Neural cell (in vitro differentiated cells): ENCODE measurements at regions not wholly inside any gene's neighbourhood (a gene's known extent, or its start where the extent isn't known, plus 50 kb on each side); places are given as distances from the start of the nearest gene placed in this dataset.

Experiments used
- H2AFZ ChIP-seq: fragments of 200-600, 300-800 bp; sonication (generic), shearing (Covaris generic); 2 replicates; pipeline ENCODE4 v1.6.0; 2014; ENCODE audit warnings: low read depth, mild to moderate bottlenecking, antibody characterized with exemption, low read length, moderate library complexity
- H3F3A ChIP-seq: fragments of 200-600 bp; shearing (Covaris generic); 2 replicates; pipeline ENCODE4 v1.6.1; 2016; ENCODE audit warnings: mild to moderate bottlenecking, moderate library complexity, mixed read lengths, antibody characterized with exemption, low read length; ENCODE audit not compliant: insufficient read depth, poor library complexity, severe bottlenecking
- H3K27ac ChIP-seq: fragments of 200-600, 300-800 bp; sonication (generic), shearing (Covaris generic); 2 replicates; pipeline ENCODE4 v1.5.1; 2014; ENCODE audit warnings: mild to moderate bottlenecking, low read length, moderate library complexity
- H3K27me3 ChIP-seq: fragments of 300-800, 200-600 bp; sonication (generic), shearing (Covaris generic); 2 replicates; pipeline ENCODE4 v1.6.0; 2014; ENCODE audit warnings: mild to moderate bottlenecking, low read depth, low read length, moderate library complexity; ENCODE audit not compliant: insufficient read depth
- H3K36me3 ChIP-seq: fragments of 300-800, 200-600 bp; sonication (generic), shearing (Covaris generic); 2 replicates; pipeline ENCODE4 v1.5.1; 2014; ENCODE audit warnings: mild to moderate bottlenecking, antibody characterized with exemption, low read length, moderate library complexity; ENCODE audit not compliant: insufficient read depth
- H3K4me2 ChIP-seq: fragments of 300-800, 200-600 bp; sonication (generic), shearing (Covaris generic); 2 replicates; pipeline ENCODE4 v1.6.0; 2014; ENCODE audit warnings: mild to moderate bottlenecking, low read length
- H3K4me3 ChIP-seq: fragments of 300-800, 200-600 bp; sonication (generic), shearing (Covaris generic); 2 replicates; pipeline ENCODE4 v1.5.1; 2014; ENCODE audit warnings: mild to moderate bottlenecking, low read length, moderate library complexity
- H3K79me2 ChIP-seq: fragments of 200-600 bp; shearing (Covaris generic); replicated peaks from 2 replicates; pipeline ENCODE4 v1.6.0; 2014; ENCODE audit warnings: mild to moderate bottlenecking, low read length, moderate library complexity; ENCODE audit not compliant: insufficient read depth
- H3K9ac ChIP-seq: fragments of 300-800, 200-600 bp; sonication (generic), shearing (Covaris generic); 2 replicates; pipeline ENCODE4 v1.6.1; 2016; ENCODE audit warnings: mild to moderate bottlenecking, low read length, mixed read lengths
- H3K9me2 ChIP-seq: fragments of 200-600 bp; shearing (Covaris generic); 2 replicates; pipeline ENCODE4 v1.6.1; 2016; ENCODE audit warnings: mild to moderate bottlenecking, low read length, mixed read lengths; ENCODE audit not compliant: insufficient read depth
- H3K9me3 ChIP-seq: fragments of 200-600, 300-800 bp; sonication (generic), shearing (Covaris generic); 2 replicates; pipeline ENCODE4 v1.6.1; 2016; ENCODE audit warnings: mild to moderate bottlenecking, mixed run types, low read length, moderate library complexity, mixed read lengths
- H4K20me1 ChIP-seq: fragments of 200-600 bp; shearing (Covaris generic); 2 replicates; pipeline ENCODE4 v1.6.1; 2016; ENCODE audit warnings: mild to moderate bottlenecking, mixed run types; ENCODE audit not compliant: insufficient read depth
- EP300 ChIP-seq: fragments of 450-650 bp; conservative IDR thresholded peaks from 2 replicates; pipeline ENCODE4 v1.6.1; 2014; ENCODE audit warnings: antibody characterized with exemption, mild to moderate bottlenecking, moderate library complexity; ENCODE audit not compliant: poor library complexity, severe bottlenecking
- EZH2 ChIP-seq: fragments of 200-600, 300-800 bp; shearing (Covaris generic), sonication (generic); IDR thresholded peaks from 2 replicates; pipeline ENCODE4 v1.6.1; 2014; ENCODE audit warnings: antibody characterized with exemption, low read length, borderline replicate concordance, mild to moderate bottlenecking; ENCODE audit not compliant: insufficient read depth, poor library complexity, severe bottlenecking
- MXI1 ChIP-seq: fragments of 450-650 bp; conservative IDR thresholded peaks from 2 replicates; pipeline ENCODE4 v1.6.1; 2014; ENCODE audit warnings: antibody characterized with exemption, mild to moderate bottlenecking; ENCODE audit not compliant: poor library complexity, severe bottlenecking
- POLR2AphosphoS5 ChIP-seq: IDR thresholded peaks from 2 replicates; pipeline ENCODE4 v1.6.1; 2012
- RAD21 ChIP-seq: fragments of 450-650 bp; conservative IDR thresholded peaks from 2 replicates; pipeline ENCODE4 v1.6.1; 2014; ENCODE audit warnings: antibody characterized with exemption, mild to moderate bottlenecking, moderate library complexity
- SMC3 ChIP-seq: fragments of 450-650 bp; conservative IDR thresholded peaks from 2 replicates; pipeline ENCODE4 v1.6.1; 2014; ENCODE audit warnings: antibody characterized with exemption, mild to moderate bottlenecking, moderate library complexity; ENCODE audit not compliant: poor library complexity
- TAF1 ChIP-seq: IDR thresholded peaks from 2 replicates; pipeline ENCODE4 v1.6.1; 2012; ENCODE audit warnings: low read depth
- TF ChIP-seq, protein P1 (sequence below): IDR thresholded peaks from 2 replicates; pipeline ENCODE4 v1.6.1; 2012; ENCODE audit warnings: borderline replicate concordance

DNA sequence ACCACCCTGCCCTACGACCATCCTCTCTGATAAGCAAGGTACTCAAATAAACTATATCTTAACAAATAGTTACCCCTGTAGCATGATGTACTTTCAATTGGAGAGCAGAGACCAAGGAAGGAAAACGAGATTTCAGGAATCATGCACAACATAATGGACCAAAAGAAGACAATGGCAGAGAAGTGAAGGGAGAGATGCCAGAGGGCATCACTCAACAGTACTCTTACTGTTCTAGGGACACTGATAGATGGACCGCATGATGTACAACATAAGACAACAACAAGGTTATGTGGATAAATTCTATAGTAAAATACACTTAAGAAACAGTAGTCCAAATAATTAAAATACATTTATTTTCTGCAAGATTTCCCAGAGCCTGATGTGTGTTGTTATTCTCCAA is 77.5 kb upstream of the IFNG-AS1 start:
- H3K9me2 ChIP-seq: no peaks in the 10 kb centered on the region
- no peaks in the 10 kb centered on the region for H3K36me3 ChIP-seq
- no peak overlapping the region for H3K27ac ChIP-seq
- H3K79me2 ChIP-seq: no peaks in the 10 kb centered on the region
- no peak overlapping the region for H3K9ac ChIP-seq
- TF ChIP-seq RAD21 (no peak), POLR2AphosphoS5 (no peak), EP300 (no peak), EZH2 (no peak), MXI1 (no peak), TAF1 (no peak), SMC3 (no peak)
- TF ChIP-seq, protein P1, sequence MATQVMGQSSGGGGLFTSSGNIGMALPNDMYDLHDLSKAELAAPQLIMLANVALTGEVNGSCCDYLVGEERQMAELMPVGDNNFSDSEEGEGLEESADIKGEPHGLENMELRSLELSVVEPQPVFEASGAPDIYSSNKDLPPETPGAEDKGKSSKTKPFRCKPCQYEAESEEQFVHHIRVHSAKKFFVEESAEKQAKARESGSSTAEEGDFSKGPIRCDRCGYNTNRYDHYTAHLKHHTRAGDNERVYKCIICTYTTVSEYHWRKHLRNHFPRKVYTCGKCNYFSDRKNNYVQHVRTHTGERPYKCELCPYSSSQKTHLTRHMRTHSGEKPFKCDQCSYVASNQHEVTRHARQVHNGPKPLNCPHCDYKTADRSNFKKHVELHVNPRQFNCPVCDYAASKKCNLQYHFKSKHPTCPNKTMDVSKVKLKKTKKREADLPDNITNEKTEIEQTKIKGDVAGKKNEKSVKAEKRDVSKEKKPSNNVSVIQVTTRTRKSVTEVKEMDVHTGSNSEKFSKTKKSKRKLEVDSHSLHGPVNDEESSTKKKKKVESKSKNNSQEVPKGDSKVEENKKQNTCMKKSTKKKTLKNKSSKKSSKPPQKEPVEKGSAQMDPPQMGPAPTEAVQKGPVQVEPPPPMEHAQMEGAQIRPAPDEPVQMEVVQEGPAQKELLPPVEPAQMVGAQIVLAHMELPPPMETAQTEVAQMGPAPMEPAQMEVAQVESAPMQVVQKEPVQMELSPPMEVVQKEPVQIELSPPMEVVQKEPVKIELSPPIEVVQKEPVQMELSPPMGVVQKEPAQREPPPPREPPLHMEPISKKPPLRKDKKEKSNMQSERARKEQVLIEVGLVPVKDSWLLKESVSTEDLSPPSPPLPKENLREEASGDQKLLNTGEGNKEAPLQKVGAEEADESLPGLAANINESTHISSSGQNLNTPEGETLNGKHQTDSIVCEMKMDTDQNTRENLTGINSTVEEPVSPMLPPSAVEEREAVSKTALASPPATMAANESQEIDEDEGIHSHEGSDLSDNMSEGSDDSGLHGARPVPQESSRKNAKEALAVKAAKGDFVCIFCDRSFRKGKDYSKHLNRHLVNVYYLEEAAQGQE: no peak
- H3K4me2 ChIP-seq: no peak overlapping the region
- no peaks in the 10 kb centered on the region for H3F3A ChIP-seq
- no peaks in the 10 kb centered on the region for H3K27me3 ChIP-seq
- H4K20me1 ChIP-seq: no peaks in the 10 kb centered on the region
- H3K4me3 ChIP-seq: no peak overlapping the region
- H2AFZ ChIP-seq: no peak overlapping the region
- no peaks in the 10 kb centered on the region for H3K9me3 ChIP-seq

DNA sequence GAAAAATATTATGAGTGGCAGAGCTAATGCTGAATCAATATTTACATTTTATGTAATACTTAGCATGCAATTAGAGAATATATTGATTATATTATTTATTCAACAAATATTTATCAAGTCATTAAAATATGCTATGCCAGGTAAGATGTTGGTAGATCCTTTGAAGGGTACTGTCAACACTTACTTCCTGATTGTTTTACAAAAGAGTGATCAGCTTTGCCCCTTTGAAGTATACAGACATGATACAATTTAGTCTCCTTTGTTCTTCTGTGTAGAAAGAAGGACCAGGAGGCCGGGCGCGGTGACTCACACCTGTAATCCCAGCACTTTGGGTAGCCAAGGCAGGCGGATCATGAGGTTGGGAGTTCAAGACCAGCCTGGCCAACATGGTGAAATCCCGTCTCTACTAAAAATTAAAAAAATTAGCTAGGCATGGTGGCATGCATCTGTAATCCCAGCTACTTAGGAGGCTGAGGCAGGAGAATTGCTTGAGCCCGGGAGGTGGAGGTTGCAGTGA is 73.9 kb upstream of the IFNG-AS1 start:
- TF ChIP-seq, protein P1: no peak
- no peak for TF ChIP-seq RAD21
- TF ChIP-seq TAF1: no peak
- no peak for TF ChIP-seq MXI1
- TF ChIP-seq POLR2AphosphoS5: no peak
- no peak for TF ChIP-seq EP300
- TF ChIP-seq SMC3: no peak
- no peak for TF ChIP-seq EZH2
- H3K9ac ChIP-seq: no peak overlapping the region
- no peak overlapping the region for H3K4me2 ChIP-seq
- no peaks in the 10 kb centered on the region for H3F3A ChIP-seq
- H3K9me3 ChIP-seq: no peaks in the 10 kb centered on the region
- no peaks in the 10 kb centered on the region for H3K79me2 ChIP-seq
- H3K27me3 ChIP-seq: no peaks in the 10 kb centered on the region
- no peaks in the 10 kb centered on the region for H3K9me2 ChIP-seq
- H4K20me1 ChIP-seq: no peaks in the 10 kb centered on the region
- no peak overlapping the region for H3K4me3 ChIP-seq
- H3K27ac ChIP-seq: no peak overlapping the region
- H3K36me3 ChIP-seq: no peaks in the 10 kb centered on the region
- H2AFZ ChIP-seq: no peak overlapping the region
